ENCODE measurements at regions not wholly inside any gene's neighbourhood (a gene's known extent, or its start where the extent isn't known, plus 50 kb on each side); places are given as distances from the start of the nearest gene placed in this dataset.

DNA sequence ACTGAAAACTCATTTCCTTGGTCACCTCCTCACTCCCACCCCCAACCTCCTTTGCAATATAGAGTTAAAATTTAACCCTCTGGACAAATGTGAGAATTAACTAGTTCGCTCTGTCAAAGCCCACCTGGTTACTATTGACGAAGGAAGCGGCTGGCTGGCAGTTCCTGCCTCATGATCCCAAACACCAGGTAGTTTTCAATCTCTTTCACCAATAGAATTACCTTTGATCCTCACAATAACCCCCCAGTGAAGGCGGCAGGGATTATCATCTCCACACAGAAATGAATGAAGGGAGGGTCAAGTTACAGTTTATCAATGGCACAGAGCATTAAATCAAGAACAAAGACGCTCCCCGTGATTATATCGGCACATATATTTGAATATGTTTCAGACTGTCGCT, 65.7 kb upstream of the TTC29 start:
- Histone ChIP-seq H3K4me3 (no peak overlapping the region), H3K27ac (no peak overlapping the region), H3K4me1 (no peaks in the 10 kb centered on the region), H3K27me3 (peaks cover 0 to 4% (median 0%) of the 10 kb centered on the region in 9 donors), H3K9me3 (no peaks in the 10 kb centered on the region), H3K36me3 (no peaks in the 10 kb centered on the region)
- ATAC-seq (no peak), DNase-seq (no peak)
- intact Hi-C loops (cut with DNase I) = loop anchor here in 3 of 10 donors (10.0 kb wide), 2 partner anchors 583 to 667 kb away; no protein-coding TSS in a partner anchor
- no peak for TF ChIP-seq POLR2A (IDR thresholded peaks at IDR 0.05)
- TF ChIP-seq, protein P1, sequence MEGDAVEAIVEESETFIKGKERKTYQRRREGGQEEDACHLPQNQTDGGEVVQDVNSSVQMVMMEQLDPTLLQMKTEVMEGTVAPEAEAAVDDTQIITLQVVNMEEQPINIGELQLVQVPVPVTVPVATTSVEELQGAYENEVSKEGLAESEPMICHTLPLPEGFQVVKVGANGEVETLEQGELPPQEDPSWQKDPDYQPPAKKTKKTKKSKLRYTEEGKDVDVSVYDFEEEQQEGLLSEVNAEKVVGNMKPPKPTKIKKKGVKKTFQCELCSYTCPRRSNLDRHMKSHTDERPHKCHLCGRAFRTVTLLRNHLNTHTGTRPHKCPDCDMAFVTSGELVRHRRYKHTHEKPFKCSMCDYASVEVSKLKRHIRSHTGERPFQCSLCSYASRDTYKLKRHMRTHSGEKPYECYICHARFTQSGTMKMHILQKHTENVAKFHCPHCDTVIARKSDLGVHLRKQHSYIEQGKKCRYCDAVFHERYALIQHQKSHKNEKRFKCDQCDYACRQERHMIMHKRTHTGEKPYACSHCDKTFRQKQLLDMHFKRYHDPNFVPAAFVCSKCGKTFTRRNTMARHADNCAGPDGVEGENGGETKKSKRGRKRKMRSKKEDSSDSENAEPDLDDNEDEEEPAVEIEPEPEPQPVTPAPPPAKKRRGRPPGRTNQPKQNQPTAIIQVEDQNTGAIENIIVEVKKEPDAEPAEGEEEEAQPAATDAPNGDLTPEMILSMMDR (IDR thresholded peaks at IDR 0.05) = no peak
- 68 to 80% (median 78%) methylated on average over 8 of the region's 8 CpGs for WGBS, 4 donors

DNA sequence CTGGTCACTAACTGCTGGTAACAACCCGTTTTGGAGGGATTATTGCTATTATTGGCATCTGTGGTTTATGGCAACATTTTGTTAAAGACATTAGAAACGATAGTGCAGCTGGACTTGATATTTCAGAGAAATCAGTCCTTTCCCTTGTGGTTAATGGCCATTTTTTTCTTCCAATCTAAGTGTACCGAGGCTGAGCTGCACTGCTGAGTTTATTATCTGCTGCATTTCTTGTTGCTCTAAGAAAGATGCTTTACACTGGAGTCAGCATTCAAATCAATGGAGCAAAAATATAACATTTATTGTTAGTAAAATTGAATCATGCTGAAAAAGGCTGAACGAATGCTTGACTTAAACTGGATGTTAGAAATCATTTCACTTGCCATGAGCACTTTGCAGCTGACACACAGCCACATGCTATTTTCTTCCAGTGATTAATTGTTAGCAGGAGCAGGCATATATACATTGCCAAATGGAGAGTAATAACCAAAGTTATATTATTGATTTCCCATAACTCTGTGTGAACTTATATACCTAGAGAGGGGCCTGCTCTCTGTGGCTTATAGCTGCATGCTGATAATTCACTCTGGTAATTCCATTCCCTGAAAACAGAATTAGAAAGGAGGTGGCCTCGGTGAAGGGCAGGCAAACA, 66.5 kb upstream of the TTC29 start:
- no peak overlapping the region for H3K4me3 ChIP-seq
- ATAC-seq = no peak
- TF ChIP-seq, protein P1 (IDR thresholded peaks at IDR 0.05) = no peak
- TF ChIP-seq POLR2A (IDR thresholded peaks at IDR 0.05) = no peak
- intact Hi-C loops (cut with DNase I) = loop anchor here in 3 of 10 donors (10.0 kb wide), 2 partner anchors 583 to 667 kb away; no protein-coding TSS in a partner anchor
- no peak overlapping the region for H3K27ac ChIP-seq
- no peaks in the 10 kb centered on the region for H3K4me1 ChIP-seq
- H3K27me3 ChIP-seq = peaks cover 0 to 4% (median 0%) of the 10 kb centered on the region in 9 donors
- H3K36me3 ChIP-seq = no peaks in the 10 kb centered on the region
- WGBS, 4 donors = 58 to 73% (median 61%) methylated on average over 5 of the region's 5 CpGs
- no peaks in the 10 kb centered on the region for H3K9me3 ChIP-seq
- DNase-seq = no peak

DNA sequence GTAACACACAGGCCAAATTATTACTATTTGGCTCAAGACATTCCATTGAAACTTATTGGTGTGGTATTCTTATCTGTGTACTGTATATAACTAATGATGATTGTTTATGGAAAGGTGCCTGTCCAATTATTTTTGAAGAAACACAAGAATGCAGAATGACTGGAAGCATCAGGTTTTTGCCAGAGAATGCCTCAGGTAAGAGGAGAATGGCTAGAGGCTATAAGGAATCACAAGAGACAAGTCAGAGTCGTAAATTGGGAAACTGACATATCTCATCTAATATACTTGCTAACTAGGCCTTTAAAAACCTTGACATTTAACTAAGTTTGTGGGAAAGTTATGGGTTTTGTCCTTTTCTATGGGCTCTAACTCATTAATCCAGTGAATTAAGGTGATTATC, 69.3 kb upstream of the TTC29 start:
- no peak for ATAC-seq
- no peaks in the 10 kb centered on the region for H3K9me3 ChIP-seq
- WGBS, 4 donors = 84 to 100% (median 94%) methylated on average over 1 of the region's 1 CpG
- no peak overlapping the region for H3K4me3 ChIP-seq
- no peak for DNase-seq
- no peak overlapping the region for H3K27ac ChIP-seq
- no peak for TF ChIP-seq POLR2A (IDR thresholded peaks at IDR 0.05)
- TF ChIP-seq, protein P1 (IDR thresholded peaks at IDR 0.05) = no peak
- H3K27me3 ChIP-seq = peaks cover 0 to 4% (median 0%) of the 10 kb centered on the region in 9 donors
- no peaks in the 10 kb centered on the region for H3K36me3 ChIP-seq
- intact Hi-C loops (cut with DNase I) = loop anchor here in 6 of 10 donors (5.0 to 10.0 kb wide), 4 partner anchors 572 to 670 kb away; no protein-coding TSS in a partner anchor
- no peaks in the 10 kb centered on the region for H3K4me1 ChIP-seq

DNA sequence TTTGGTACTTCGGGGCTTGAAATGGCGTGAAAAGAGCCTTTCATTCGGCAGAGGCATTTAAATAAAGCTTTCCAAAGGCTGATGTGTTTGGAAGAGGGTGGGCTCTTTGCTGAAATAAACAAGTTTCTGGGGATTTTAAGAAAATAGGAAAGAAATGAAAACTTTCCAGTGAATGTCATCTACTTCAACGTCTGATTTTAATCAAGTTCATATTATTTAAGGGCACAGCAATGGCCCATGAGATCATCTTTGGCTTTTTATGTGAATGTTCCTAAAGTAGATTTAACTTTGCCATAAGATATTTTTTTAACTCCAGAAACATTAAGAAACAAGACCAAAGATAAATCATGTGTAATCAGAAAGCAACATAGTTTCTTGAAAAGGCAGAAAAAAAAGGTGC, 69.8 kb upstream of the TTC29 start:
- intact Hi-C loops (cut with DNase I) = loop anchor here in 6 of 10 donors (5.0 to 10.0 kb wide), 4 partner anchors 572 to 671 kb away; no protein-coding TSS in a partner anchor

More for the DNA sequence above, 69.8 kb upstream of the TTC29 start:
- peak overlapping the region in 1 of 12 donors; percentile 22 for H3K4me3 ChIP-seq
- no peak for ATAC-seq
- no peaks in the 10 kb centered on the region for H3K4me1 ChIP-seq
- no peak for DNase-seq
- H3K27me3 ChIP-seq = peaks cover 0 to 4% (median 0%) of the 10 kb centered on the region in 9 donors
- no peak for TF ChIP-seq POLR2A (IDR thresholded peaks at IDR 0.05)
- TF ChIP-seq, protein P1 (IDR thresholded peaks at IDR 0.05) = no peak
- 48 to 57% (median 53%) methylated on average over 4 of the region's 4 CpGs for WGBS, 4 donors
- no peak overlapping the region for H3K27ac ChIP-seq
- no peaks in the 10 kb centered on the region for H3K9me3 ChIP-seq
- H3K36me3 ChIP-seq = no peaks in the 10 kb centered on the region
